Thoracic aorta (tissue), 2 donors: ENCODE measurements at regions not wholly inside any gene's neighbourhood (a gene's known extent, or its start where the extent isn't known, plus 50 kb on each side); places are given as distances from the start of the nearest gene placed in this dataset.

ENCODE experiments used
- ATAC-seq: fragments of 150-250 bp; one replicate; pipeline ENCODE4 v1.8.0; 2017; ENCODE audit warnings: low read depth; ENCODE audit not compliant: insufficient number of reproducible peaks, low FRiP score
- DNase-seq: peaks from one replicate; pipeline ENCODE4 v3.0.0-alpha.2; 2020; ENCODE audit warnings: low spot score
- H3K27ac ChIP-seq, 2 donors: fragments of 200-600 bp; sonication (generic); 1 replicate in 1 of 2; 2 replicates in 1 of 2; pipeline ENCODE4 v1.5.1; 2016; ENCODE audit warnings: mild to moderate bottlenecking in 2 of 2, moderate library complexity in 2 of 2
- H3K27me3 ChIP-seq: fragments of 200-600 bp; sonication (generic); replicated peaks from 2 replicates; pipeline ENCODE4 v1.6.0; 2016; ENCODE audit warnings: mild to moderate bottlenecking; ENCODE audit not compliant: insufficient read depth
- H3K36me3 ChIP-seq: fragments of 200-600 bp; sonication (generic); one replicate; pipeline ENCODE4 v1.5.1; 2016
- H3K4me1 ChIP-seq, 2 donors: fragments of 200-600 bp; sonication (generic); 1 replicate in 1 of 2; 2 replicates in 1 of 2; pipeline versions ENCODE4 v1.5.1 to v1.6.0; 2016; ENCODE audit warnings: low read depth in 2 of 2, mild to moderate bottlenecking in 1 of 2; ENCODE audit not compliant: control insufficient read depth in 1 of 2
- H3K4me3 ChIP-seq: fragments of 200-600 bp; sonication (generic); 2 replicates; pipeline ENCODE4 v1.5.1; 2016; ENCODE audit warnings: mild to moderate bottlenecking
- H3K9me3 ChIP-seq: fragments of 200-600 bp; sonication (generic); 2 replicates; pipeline ENCODE4 v1.5.1; 2016
- CTCF ChIP-seq: fragments of 200-600 bp; sonication (generic); IDR thresholded peaks from one replicate; pipeline ENCODE4 v1.5.1; 2019; ENCODE audit warnings: antibody characterized with exemption

- H3K27me3 ChIP-seq, result no peaks in the 10 kb centered on the region
- no peak for TF ChIP-seq CTCF
- no peaks in the 10 kb centered on the region for H3K9me3 ChIP-seq
- no peaks in the 10 kb centered on the region for H3K36me3 ChIP-seq
- no peak overlapping the region for H3K4me3 ChIP-seq
- DNase-seq (no peak), ATAC-seq (no peak)
- H3K4me1 ChIP-seq, result peaks cover 2 to 9% of the 10 kb centered on the region in 2 donors
- no peak overlapping the region for H3K27ac ChIP-seq
These were observed 151.7 kb upstream of the HHIP start for GRCh38 chr4:144494280-144494679.

GRCh38 chr4:144495944-144496343, 150.0 kb upstream of the HHIP start:
- Histone ChIP-seq H3K4me3 (no peak overlapping the region), H3K36me3 (no peaks in the 10 kb centered on the region), H3K9me3 (no peaks in the 10 kb centered on the region), H3K4me1 (peaks cover 2 to 9% of the 10 kb centered on the region in 2 donors), H3K27me3 (no peaks in the 10 kb centered on the region), H3K27ac (no peak overlapping the region)
- no peak for ATAC-seq
- TF ChIP-seq CTCF, result no peak
- DNase-seq, result no peak

GRCh38 chr4:144499777-144500176, 146.2 kb upstream of the HHIP start:
- Histone ChIP-seq H3K36me3 (no peaks in the 10 kb centered on the region), H3K4me3 (no peak overlapping the region), H3K27ac (no peak overlapping the region), H3K27me3 (no peaks in the 10 kb centered on the region), H3K4me1 (peaks cover 2 to 9% of the 10 kb centered on the region in 2 donors), H3K9me3 (no peaks in the 10 kb centered on the region)
- ATAC-seq, result no peak
- no peak for DNase-seq
- TF ChIP-seq CTCF, result no peak

GRCh38 chr4:144501231-144501780, 144.7 kb upstream of the HHIP start:
- Histone ChIP-seq H3K4me3 (no peak overlapping the region), H3K27me3 (no peaks in the 10 kb centered on the region), H3K27ac (no peak overlapping the region), H3K4me1 (peaks cover 2 to 8% of the 10 kb centered on the region in 2 donors), H3K9me3 (no peaks in the 10 kb centered on the region), H3K36me3 (no peaks in the 10 kb centered on the region)
- no peak for TF ChIP-seq CTCF
- DNase-seq (no peak), ATAC-seq (no peak)

- Histone ChIP-seq H3K4me1 (no peaks in the 10 kb centered on the region), H3K27me3 (no peaks in the 10 kb centered on the region), H3K27ac (no peak overlapping the region), H3K36me3 (no peaks in the 10 kb centered on the region), H3K4me3 (no peak overlapping the region), H3K9me3 (no peaks in the 10 kb centered on the region)
- no peak for TF ChIP-seq CTCF
- ATAC-seq (no peak), DNase-seq (no peak)
These were observed 141.1 kb upstream of the HHIP start for GRCh38 chr4:144504883-144505282.
